Neural cell (in vitro differentiated cells): ENCODE measurements at regions not wholly inside any gene's neighbourhood (a gene's known extent, or its start where the extent isn't known, plus 50 kb on each side); places are given as distances from the start of the nearest gene placed in this dataset.

Source experiments
- CTCF ChIP-seq: fragments of 450-650 bp; IDR thresholded peaks from 2 replicates; pipeline ENCODE4 v1.5.1; 2014; ENCODE audit warnings: antibody characterized with exemption, mild to moderate bottlenecking, moderate library complexity; ENCODE audit not compliant: poor library complexity, severe bottlenecking
- EZH2 ChIP-seq: fragments of 200-600, 300-800 bp; shearing (Covaris generic), sonication (generic); IDR thresholded peaks from 2 replicates; pipeline ENCODE4 v1.6.1; 2014; ENCODE audit warnings: antibody characterized with exemption, low read length, borderline replicate concordance, mild to moderate bottlenecking; ENCODE audit not compliant: insufficient read depth, poor library complexity, severe bottlenecking
- POLR2AphosphoS5 ChIP-seq: IDR thresholded peaks from 2 replicates; pipeline ENCODE4 v1.6.1; 2012
- SMC3 ChIP-seq: fragments of 450-650 bp; conservative IDR thresholded peaks from 2 replicates; pipeline ENCODE4 v1.6.1; 2014; ENCODE audit warnings: antibody characterized with exemption, mild to moderate bottlenecking, moderate library complexity; ENCODE audit not compliant: poor library complexity
- TAF1 ChIP-seq: IDR thresholded peaks from 2 replicates; pipeline ENCODE4 v1.6.1; 2012; ENCODE audit warnings: low read depth

GRCh38 chr2:66362701-66363100 is 72.2 kb upstream of the MEIS1 start:
- no peak for TF ChIP-seq CTCF
- no peak for TF ChIP-seq POLR2AphosphoS5
- no peak for TF ChIP-seq TAF1
- TF ChIP-seq SMC3 = no peak
- no peak for TF ChIP-seq EZH2
